Effector memory CD4-positive, alpha-beta T cell (primary cell): ENCODE measurements at regions not wholly inside any gene's neighbourhood (a gene's known extent, or its start where the extent isn't known, plus 50 kb on each side); places are given as distances from the start of the nearest gene placed in this dataset.

Experiments
- DNase-seq, 3 donors: peaks; one replicate each; pipeline ENCODE4 v3.0.0-alpha.2; 2020
- H3K27ac ChIP-seq: 2 replicates; pipeline ENCODE4 v1.7.0; 2013; ENCODE audit warnings: mild to moderate bottlenecking, low read length, moderate library complexity; ENCODE audit not compliant: insufficient read depth, poor library complexity, severe bottlenecking
- H3K27me3 ChIP-seq: replicated peaks from 2 replicates; pipeline ENCODE4 v1.7.0; 2013; ENCODE audit warnings: mild to moderate bottlenecking, low read length; ENCODE audit not compliant: insufficient read depth, control insufficient read depth, poor library complexity, severe bottlenecking
- H3K36me3 ChIP-seq: 2 replicates; pipeline ENCODE4 v1.7.0; 2013; ENCODE audit warnings: mild to moderate bottlenecking, low read length, moderate library complexity; ENCODE audit not compliant: control insufficient read depth, insufficient read depth
- H3K4me1 ChIP-seq: 2 replicates; pipeline ENCODE4 v1.7.0; 2013; ENCODE audit warnings: low read length, mild to moderate bottlenecking; ENCODE audit not compliant: control insufficient read depth, insufficient read depth, poor library complexity, severe bottlenecking
- H3K4me3 ChIP-seq: 2 replicates; pipeline ENCODE4 v1.7.0; 2013; ENCODE audit warnings: low read length, low read depth, mild to moderate bottlenecking; ENCODE audit not compliant: insufficient read depth, poor library complexity, severe bottlenecking
- H3K9me3 ChIP-seq: 2 replicates; pipeline ENCODE4 v1.7.0; 2013; ENCODE audit warnings: mild to moderate bottlenecking, low read length, moderate library complexity; ENCODE audit not compliant: control insufficient read depth

- Histone ChIP-seq H3K36me3 (no peaks in the 10 kb centered on the region), H3K27ac (no peak overlapping the region), H3K9me3 (no peaks in the 10 kb centered on the region), H3K4me3 (no peak overlapping the region), H3K4me1 (no peaks in the 10 kb centered on the region), H3K27me3 (no peaks in the 10 kb centered on the region)
- DNase-seq = no peak
These were observed 58.1 kb downstream of the KLF4 start for GRCh38 chr9:107431461-107431860.

GRCh38 chr9:107430071-107430470 lies 59.5 kb downstream of the KLF4 start:
- Histone ChIP-seq H3K36me3 (no peaks in the 10 kb centered on the region), H3K27ac (no peak overlapping the region), H3K4me1 (peaks cover 1% of the 10 kb centered on the region), H3K27me3 (no peaks in the 10 kb centered on the region), H3K9me3 (no peaks in the 10 kb centered on the region), H3K4me3 (no peak overlapping the region)
- no peak for DNase-seq

DNA sequence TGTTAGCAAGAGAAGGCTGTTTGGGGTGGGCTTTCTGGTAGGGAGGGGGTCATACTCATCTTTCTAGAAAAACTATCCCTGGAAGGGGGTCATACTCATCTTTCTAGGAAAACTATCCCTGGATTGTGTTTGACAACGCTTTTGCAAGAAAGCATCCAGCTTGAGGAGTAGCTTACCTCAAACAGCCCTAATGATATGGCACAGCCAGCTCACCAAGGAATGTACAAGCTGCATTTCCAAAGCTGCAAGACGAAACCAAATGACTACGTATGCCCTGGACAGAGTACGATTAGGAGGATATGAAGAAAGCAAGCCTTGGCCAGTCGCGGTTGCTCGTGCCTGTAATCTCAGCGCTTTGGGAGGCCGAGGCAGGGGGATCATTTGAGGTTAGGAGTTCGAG lies 63.4 kb downstream of the KLF4 start:
- no peak overlapping the region for H3K4me3 ChIP-seq
- H3K36me3 ChIP-seq = no peaks in the 10 kb centered on the region
- peaks cover 4% of the 10 kb centered on the region for H3K4me1 ChIP-seq
- H3K27ac ChIP-seq = no peak overlapping the region
- no peaks in the 10 kb centered on the region for H3K9me3 ChIP-seq
- no peaks in the 10 kb centered on the region for H3K27me3 ChIP-seq
- DNase-seq = no peak

DNA sequence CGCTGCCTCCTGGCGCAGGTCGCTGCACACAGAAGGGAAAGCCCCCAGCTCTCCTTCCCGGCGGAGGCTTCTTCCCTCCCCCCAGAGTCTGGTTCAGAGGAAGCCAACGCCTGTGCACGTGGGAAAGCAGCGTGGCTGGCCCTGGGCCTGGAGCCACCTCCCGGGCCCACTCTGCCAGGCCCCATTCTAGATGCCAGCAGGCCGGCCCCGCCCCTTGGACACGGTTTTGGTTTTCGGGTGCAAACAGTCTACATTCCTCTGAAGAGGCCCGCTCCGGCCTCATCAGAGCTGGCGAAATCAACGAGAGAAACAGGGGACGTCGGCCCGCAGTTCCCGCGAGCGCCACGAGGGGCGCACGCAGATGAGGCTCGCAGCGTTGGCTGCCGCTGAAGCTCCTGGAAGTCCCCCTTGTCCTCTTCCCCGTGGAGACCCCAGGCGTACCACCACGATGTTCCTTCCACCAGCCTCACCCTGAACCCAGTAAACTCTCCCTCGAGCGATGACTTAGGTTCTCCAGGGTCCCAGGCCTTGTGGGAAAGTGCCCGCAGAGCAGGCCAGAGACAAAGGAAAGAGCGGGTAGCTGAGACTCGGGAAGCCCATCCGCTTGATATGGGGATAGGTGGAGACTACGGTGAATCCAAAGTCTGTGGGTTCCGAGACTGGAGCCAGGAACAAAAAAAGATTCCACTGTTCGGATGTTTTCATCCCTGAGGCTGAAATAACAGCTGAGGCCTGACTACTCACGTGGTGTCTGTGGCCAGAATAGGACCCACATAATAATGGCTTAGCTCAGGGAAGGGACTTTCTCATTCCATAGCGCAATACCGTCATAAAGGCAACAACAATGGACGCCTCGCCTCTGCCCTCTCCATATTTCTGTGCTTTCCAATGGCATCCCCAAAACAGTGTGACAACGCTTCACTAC lies 64.2 kb downstream of the KLF4 start:
- Histone ChIP-seq H3K27ac (no peak overlapping the region), H3K27me3 (no peaks in the 10 kb centered on the region), H3K4me1 (peaks cover 4% of the 10 kb centered on the region), H3K9me3 (no peaks in the 10 kb centered on the region), H3K36me3 (no peaks in the 10 kb centered on the region), H3K4me3 (peak overlapping the region; percentile 29)
- no peak for DNase-seq

GRCh38 chr9:107423540-107423939 lies 66.0 kb downstream of the KLF4 start:
- Histone ChIP-seq H3K27ac (no peak overlapping the region), H3K4me1 (peaks cover 4% of the 10 kb centered on the region), H3K27me3 (no peaks in the 10 kb centered on the region), H3K4me3 (no peak overlapping the region), H3K9me3 (no peaks in the 10 kb centered on the region), H3K36me3 (no peaks in the 10 kb centered on the region)
- no peak for DNase-seq

DNA sequence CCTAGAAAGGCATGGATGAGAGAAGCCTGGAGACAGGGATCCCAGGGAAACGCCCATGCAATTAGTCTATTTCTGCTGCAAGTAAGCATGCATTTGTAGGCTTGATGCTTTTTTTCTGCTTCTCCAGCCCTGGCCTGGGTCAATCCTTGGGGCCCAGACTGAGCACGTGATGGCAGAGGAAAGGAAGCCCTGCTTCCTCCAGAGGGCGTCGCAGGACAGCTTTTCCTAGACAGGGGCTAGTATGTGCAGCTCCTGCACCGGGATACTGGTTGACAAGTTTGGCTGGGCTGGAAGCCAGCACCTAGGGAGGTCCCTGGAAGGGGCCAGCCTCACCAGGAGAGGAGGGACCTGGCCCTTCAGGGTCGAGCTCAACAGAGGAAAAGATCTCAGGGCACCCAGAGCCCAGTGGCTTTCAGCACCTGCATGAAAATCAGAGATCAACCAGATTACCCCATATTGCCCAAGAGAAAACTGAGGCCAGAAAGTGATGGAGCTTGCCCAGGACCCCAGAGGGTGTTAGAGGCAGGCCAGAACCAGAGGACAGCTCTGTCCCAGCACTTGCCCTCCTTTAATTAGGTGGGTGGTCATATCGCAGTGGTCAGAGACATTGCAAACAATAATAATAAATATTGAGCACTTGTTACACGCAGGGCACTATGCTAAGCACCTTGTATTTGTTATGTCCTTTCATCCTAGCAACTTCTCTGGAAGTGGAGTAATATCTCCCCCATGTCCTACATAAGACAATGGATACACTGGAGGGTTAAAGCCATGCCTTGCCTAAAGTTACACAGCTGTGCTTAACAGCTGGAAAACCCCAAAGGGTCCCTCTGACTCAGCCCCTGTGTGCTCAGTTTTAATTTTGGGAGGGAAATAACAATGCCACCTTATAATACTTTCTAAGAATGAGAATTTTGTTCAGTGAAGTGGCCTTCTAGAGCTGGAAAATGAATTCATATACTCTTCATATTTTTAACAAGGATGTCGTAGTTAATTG lies 67.1 kb downstream of the KLF4 start:
- Histone ChIP-seq H3K27me3 (no peaks in the 10 kb centered on the region), H3K4me1 (peaks cover 4% of the 10 kb centered on the region), H3K36me3 (no peaks in the 10 kb centered on the region), H3K4me3 (no peak overlapping the region), H3K9me3 (no peaks in the 10 kb centered on the region), H3K27ac (no peak overlapping the region)
- no peak for DNase-seq

DNA sequence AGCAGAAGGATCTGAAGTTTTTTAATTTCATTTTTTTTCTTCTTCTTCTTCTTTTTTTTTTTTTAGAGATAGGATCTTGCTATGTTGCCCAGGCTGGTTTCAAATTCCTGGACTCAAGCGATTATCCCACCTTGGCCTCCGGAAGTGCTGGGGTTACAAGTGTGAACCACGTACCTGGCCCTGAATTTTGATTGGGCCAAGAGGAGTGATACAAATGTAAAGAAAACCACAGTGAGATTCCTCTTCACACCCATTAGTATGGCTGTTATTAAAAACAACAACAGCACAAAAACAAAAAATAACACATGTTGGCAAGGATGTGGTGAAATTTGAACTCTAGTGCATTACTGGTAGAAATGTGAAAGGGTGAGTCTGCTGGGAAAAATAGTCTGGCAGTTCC lies 79.1 kb downstream of the KLF4 start:
- no peak for DNase-seq
- no peak overlapping the region for H3K4me3 ChIP-seq
- H3K27me3 ChIP-seq = no peaks in the 10 kb centered on the region
- no peaks in the 10 kb centered on the region for H3K9me3 ChIP-seq
- no peaks in the 10 kb centered on the region for H3K4me1 ChIP-seq
- no peaks in the 10 kb centered on the region for H3K36me3 ChIP-seq
- no peak overlapping the region for H3K27ac ChIP-seq

GRCh38 chr9:107409581-107410389 lies 79.8 kb downstream of the KLF4 start:
- no peaks in the 10 kb centered on the region for H3K27me3 ChIP-seq
- H3K4me1 ChIP-seq = no peaks in the 10 kb centered on the region
- H3K36me3 ChIP-seq = no peaks in the 10 kb centered on the region
- H3K4me3 ChIP-seq = no peak overlapping the region
- no peak overlapping the region for H3K27ac ChIP-seq
- no peaks in the 10 kb centered on the region for H3K9me3 ChIP-seq
- DNase-seq = no peak

DNA sequence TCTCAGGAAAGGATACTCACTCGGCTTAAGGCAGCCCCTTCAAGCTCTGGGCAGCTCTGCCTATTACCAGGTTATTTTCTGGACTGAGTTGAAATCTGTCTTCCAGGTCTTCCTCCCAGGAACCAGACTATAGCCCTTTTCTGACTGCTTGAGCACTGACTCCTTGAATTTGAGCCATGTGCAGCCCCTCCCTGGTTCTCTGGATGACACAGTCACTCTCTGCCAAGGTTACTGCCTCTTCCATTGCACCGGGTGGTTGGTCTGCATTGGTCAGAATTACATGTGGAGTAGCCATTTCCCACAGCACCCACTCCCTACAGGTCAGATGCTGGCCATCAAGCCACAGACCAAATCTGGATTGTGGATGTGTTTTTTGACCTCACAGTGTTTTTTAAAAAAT lies 81.9 kb downstream of the KLF4 start:
- no peak overlapping the region for H3K4me3 ChIP-seq
- no peak for DNase-seq
- no peaks in the 10 kb centered on the region for H3K27me3 ChIP-seq
- no peaks in the 10 kb centered on the region for H3K36me3 ChIP-seq
- H3K9me3 ChIP-seq = no peaks in the 10 kb centered on the region
- H3K4me1 ChIP-seq = no peaks in the 10 kb centered on the region
- H3K27ac ChIP-seq = no peak overlapping the region
